GM21367 (cell line): ENCODE measurements at regions not wholly inside any gene's neighbourhood (a gene's known extent, or its start where the extent isn't known, plus 50 kb on each side); places are given as distances from the start of the nearest gene placed in this dataset.

Source experiments
- ATAC-seq: cut with Tn5 transposase; IDR thresholded peaks from one replicate; pipeline ENCODE4 v1.9.1; 2021; ENCODE audit not compliant: unreplicated experiment

DNA sequence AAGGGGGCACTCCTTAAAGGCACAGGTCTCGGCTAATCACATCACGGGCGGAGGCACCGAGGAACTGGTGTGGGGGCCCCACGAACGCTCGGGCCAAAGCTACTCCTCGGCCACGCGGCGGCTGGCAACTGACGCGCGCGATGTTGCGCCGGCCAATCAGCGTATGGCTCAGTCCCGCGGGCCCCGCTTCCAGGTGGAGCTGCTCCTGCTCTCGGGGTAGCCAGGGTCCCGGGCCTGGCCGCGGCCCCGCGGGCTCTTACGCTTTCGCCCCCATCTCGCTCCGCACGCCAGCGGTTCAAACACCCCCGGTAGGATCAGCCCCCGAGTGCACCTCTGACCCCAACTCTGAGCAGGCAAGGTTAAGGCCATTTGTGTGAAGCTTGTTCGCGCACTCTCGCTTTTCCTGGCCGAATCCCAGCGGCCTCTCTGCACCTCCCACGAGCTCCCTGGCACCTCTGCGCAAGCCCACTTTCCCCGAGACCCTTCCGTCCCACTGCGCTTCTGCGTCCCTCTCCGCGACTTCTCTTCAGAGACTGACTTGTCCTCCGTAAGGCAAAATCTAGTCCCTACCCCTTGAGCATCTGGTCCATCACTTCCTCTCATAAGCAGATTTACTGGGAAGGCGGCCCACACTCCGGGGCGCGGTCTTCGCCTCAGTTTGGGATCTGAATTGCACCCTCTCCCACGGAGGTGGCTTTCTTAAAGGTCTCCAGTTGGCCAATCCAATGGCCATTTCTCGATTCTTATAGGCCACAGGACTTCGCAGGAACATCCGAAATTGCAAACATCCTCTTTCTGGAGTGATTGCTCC, 200.9 kb upstream of the TBX20 start:
- no peak for ATAC-seq

DNA sequence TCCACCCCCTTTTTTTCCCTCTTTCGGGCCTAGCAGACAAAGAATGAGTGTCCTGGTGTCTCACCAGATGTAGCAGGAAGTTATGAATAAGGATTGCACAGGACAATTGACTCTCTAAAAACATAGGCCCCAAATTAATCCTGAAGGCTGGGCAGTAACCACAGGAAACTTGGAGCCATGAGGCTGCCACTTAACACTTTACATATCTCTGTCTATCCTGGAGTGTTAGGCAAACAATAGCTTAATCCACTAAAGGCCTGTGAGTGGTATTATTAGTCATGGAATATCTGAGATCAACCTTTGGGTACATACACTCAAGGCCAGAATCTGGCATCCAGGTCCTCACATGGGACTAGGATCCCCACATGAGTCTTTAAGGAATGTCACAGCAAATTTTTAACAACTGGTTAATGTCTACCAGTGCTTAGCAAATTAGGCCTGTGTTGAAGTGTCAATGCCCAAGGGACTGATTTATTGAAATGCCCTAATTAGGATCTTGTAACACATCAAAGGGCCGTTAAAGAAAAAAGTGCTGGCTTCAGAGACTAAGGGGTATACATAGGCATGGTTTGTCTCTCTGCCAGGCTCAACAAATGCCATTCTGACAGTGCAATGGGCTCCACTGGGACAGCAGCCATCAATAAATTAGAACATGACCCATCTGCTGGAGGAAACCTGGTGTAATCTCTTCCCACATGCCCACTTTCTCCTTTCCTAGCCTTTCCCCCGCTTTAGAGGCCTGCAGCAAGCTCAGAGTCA, 196.7 kb upstream of the TBX20 start:
- no peak for ATAC-seq

DNA sequence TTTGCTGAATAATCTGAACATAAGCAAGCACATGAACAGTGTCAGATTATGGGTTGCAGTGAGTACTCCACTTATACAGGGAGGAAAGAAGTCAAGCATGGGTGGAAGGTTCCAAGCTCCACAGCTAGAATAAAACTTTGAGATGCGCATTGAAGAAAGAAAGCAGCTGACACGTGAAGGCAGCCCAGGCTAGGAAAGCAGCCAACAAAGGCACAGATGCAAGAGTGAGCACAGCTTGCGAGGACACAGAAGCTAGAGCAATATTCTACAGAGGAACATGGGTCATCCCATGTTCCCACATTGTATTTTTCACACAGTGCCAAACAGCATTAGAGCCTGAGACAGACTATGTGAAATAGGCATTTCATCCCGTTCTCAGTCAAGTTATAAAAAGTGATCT, 194.6 kb upstream of the TBX20 start:
- no peak for ATAC-seq

- ATAC-seq, result no peak
These were observed 192.2 kb upstream of the TBX20 start for GRCh38 chr7:35446091-35446490.

GRCh38 chr7:35437619-35438275, 183.8 kb upstream of the TBX20 start:
- no peak for ATAC-seq

GRCh38 chr7:35436452-35436851, 182.6 kb upstream of the TBX20 start:
- ATAC-seq, result no peak

DNA sequence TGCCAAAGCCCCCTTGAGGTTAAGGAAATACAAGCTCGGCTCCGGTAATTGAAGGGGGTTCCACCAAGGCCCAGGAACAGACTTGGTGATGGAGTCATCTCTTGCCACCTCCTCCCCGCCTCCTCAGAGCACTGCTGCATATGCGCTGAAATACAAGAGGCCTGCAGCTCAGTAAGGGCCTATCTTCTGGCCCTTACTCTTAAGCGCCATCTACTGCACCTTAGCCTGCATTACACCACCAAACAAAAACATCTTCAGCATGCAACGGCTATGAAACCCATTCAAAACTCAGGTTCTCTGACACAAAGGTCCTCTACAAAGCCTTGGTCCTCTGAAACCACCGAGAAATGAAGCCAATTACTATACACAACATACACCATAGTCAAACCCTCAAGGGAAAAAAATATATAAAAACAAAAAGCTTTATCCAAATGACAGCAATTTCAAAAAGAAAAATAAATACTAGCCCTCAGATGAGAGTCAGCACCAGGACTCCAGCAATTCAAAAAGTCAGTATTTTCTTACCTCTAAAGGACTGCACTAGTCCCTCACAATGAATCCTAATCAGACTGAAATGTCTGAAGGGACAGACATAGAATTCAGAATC, 176.8 kb upstream of the TBX20 start:
- ATAC-seq, result peak; percentile 47

GRCh38 chr7:35424869-35425495, 171.1 kb upstream of the TBX20 start:
- ATAC-seq, result peak; percentile 83

DNA sequence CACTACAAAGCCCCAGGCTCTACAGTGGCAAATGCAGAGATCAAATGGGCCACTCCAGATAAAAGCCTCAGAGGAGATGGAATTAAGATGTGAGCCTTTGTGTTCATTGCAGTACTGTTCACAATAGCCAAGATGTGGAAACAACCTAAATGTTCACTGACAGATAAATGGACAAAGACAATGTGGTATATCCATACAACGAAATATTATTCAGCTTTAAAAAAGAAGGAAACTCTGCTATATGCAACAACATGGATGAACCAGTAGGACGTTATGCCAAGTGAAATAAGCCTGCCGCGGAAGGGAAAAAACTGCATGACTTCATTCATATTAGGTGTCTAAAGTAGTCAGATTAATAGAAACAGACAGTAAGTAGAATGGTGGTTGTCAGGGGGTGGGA, 170.5 kb upstream of the TBX20 start:
- no peak for ATAC-seq

DNA sequence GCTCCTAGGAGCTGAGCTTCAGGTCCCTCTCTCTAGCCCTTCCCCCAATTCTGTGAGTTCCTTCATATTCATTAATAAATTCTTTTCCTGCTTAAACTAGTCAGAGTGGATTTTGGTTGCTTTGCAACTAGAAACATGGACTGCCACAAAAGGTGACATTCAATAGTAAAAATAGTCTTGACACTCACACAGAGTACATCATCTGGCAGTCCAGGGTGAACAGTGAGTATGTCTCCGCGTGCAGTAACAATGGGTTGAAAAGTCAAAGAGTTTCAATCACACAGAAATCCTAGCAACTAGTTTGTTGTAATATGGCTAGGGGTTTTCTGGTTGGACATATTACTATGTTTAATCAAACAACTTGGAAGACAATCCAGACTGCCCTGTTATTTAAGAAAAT, 168.8 kb upstream of the TBX20 start:
- no peak for ATAC-seq

DNA sequence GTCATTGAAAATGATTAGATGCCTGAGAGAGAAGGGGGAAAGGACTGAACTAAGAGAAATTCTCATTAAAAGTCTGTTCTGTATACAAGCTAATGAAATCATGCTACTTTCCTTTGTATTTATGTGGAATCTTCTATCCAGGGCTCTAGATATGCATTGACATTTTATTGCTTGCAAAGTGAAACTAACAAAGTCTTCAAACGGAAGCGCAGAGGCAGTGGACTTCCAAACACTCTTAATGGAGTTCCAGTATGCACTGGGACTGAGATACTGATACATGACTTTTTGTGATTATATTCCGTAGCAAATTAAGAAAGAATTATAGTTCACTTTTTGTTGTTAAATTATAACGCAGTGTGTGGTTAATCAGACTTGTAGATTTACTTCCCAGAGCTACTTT, 166.8 kb upstream of the TBX20 start:
- no peak for ATAC-seq

DNA sequence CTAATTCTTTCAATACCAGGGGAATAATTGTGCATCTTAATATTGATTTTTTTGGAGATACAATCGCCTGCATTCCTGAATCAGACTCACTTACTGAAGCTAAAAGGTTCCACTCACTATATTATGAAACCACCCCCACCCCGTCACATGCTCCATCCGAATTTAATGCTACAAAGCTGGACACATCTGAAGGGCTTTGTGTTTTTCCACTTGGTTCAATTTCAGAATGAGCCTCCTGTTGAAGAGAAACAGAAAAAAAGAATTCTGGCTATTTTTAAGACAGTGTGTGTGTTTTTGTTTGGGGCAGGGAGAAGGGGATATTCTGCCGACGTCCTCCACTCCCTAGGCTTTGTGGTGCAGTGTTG, 165.5 kb upstream of the TBX20 start:
- ATAC-seq, result no peak

GRCh38 chr7:35418716-35419390, 165.0 kb upstream of the TBX20 start:
- ATAC-seq, result no peak

DNA sequence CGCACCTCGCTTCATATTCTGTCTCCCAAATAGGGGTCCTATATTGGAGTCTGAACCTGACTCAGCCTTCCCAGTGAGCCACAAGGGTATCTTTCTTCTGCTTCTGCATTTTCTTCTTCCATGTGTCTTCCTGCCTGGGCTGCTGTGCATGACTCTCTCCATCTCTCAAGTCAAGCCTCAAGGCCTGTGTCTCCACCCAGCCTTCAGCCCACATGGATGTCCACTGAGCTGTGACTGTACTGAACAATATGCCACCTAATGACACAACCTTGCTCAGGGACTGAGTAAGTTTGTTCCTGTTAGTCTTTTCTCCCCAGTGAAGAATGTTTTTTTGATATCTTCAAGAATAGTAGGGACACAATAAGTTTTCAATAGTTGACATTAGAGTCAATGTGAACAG, 162.7 kb upstream of the TBX20 start:
- ATAC-seq, result no peak

DNA sequence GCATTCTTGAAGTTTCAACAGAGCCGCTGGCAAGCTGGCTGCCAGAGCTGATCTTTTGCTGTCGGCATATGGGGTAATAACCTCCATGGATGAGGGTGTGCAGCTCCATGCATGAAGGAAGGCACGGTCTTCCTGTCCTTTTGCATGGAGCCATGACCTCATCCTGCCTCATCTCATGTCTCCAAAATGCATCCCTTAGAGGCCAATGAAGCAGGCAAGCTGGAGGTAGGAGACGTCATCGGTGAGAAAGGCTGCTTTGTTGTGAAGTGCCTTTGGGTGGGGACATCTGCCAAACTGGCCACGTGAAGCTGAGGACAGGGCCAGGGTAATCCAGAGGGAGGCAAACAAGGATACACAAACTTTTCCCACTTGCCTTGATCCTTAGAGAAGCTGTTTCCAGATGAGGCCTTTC, 161.5 kb upstream of the TBX20 start:
- no peak for ATAC-seq

DNA sequence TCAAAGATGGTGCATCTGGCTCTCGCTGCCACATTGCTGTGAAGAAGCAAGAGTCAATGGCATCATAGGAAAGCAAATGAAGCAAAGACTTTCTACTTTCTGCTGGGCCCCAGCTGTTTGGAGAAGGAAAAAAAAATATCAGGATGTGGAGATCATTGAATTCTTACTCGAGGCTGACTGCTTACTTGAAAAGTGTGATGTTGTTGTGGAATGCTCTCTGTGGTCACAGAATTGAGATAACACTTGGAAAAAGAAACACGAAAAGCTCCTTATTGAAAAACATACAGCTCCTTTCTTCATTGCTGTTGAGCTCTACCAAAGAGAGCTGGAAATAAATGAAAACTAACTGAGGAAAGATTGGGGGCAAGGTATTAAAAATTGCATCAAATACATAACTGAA, 157.4 kb upstream of the TBX20 start:
- no peak for ATAC-seq

DNA sequence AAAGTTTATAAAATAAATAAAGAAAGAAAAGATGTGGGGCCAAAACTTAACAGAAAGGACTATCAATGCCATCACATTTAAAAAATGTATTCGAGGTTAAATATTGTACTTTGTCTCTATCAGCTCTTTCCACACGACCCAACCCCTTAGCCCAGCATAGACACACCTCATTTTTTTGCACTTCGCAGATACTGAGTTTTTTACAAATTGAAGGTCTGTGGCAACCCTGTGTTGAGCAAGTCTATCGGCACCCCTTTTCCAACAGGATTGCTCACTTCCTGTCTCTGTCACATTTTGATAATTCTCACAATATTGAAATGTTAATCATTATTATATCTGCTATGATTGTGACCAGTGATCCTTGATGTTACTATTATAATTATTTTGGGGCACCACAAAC, 151.6 kb upstream of the TBX20 start:
- no peak for ATAC-seq

- ATAC-seq, result no peak
These were observed 147.4 kb upstream of the TBX20 start for GRCh38 chr7:35401217-35401879.

DNA sequence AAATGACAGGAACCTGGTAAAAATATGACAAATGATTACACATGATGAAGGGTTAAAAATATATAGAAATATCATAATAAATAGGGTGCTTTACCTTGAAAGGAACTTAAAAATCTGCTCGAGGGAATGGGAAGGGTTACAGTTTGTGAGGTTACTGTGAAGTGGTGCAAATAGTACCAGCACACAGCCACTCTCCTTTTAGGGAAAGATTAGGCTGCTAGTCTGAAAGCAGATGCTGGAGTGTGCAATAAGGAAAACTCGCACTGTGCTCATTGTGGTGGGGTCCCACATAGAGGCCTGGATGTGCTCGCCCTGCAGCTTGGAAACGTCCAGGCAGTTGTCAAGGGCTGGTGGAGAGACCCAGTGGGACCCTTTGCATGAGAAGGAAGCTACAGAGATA, 145.9 kb upstream of the TBX20 start:
- ATAC-seq, result no peak

GRCh38 chr7:35399216-35399615, 145.3 kb upstream of the TBX20 start:
- no peak for ATAC-seq
